HL-60/S4 (cell line): ENCODE measurements at regions not wholly inside any gene's neighbourhood (a gene's known extent, or its start where the extent isn't known, plus 50 kb on each side); places are given as distances from the start of the nearest gene placed in this dataset.

Experiments
- in situ Hi-C: fragments of 300-500 bp; cut with MboI; formaldehyde crosslinking; loops from 2 replicates; pipeline ENCODE4 v1.14.3; 2022; ENCODE audit warnings: low sequenced_read_pairs

DNA sequence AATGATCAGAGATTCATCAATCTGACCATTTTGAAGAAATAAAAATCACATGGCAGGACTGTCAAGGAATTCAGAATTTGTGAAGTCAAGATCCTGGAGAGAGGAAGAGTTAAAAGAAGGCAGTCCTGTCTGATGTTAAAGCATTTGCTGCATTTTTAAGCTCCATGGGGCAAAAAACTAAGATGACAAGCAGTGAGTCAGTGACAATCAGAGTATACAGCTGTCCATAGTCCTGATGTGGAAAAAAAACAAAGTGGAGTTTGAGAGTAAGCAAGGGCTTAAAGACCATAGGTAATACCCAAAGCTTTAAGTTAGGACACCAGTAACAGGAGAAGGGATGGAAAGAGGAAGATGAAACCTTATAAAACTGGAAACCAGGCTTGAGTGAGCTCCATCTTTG, 412.7 kb upstream of the ANKRD30A start:
- in situ Hi-C loops, result no loop called here

- in situ Hi-C loops, result no loop called here
Observed at GRCh38 chr10:36711361-36711760, 414.0 kb upstream of the ANKRD30A start.

GRCh38 chr10:36704124-36704523, 421.3 kb upstream of the ANKRD30A start:
- in situ Hi-C loops, result no loop called here

- in situ Hi-C loops, result no loop called here
Observed at GRCh38 chr10:36703179-36703578, 422.2 kb upstream of the ANKRD30A start.

- in situ Hi-C loops, result no loop called here
Observed at GRCh38 chr10:36700123-36700522, 425.3 kb upstream of the ANKRD30A start.

DNA sequence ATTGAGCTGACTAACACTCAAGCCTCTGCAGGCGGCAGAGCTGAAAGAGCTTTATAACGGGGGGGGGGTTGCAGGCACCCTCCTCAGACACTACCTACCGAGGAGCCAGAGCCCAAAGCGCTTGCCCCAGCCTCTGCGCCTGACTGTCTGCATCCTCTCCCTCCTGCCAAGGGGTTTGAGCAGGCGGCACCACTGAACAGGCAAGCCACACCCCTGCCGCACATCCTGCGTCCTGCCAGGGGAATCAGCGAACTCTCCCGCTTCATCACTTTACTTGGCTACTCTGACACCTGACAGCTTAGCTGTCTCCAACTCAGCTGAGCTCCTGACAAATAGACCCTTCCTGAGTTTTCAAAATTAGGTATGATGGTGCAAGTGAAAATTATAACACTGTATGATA, 432.6 kb upstream of the ANKRD30A start:
- in situ Hi-C loops, result no loop called here

DNA sequence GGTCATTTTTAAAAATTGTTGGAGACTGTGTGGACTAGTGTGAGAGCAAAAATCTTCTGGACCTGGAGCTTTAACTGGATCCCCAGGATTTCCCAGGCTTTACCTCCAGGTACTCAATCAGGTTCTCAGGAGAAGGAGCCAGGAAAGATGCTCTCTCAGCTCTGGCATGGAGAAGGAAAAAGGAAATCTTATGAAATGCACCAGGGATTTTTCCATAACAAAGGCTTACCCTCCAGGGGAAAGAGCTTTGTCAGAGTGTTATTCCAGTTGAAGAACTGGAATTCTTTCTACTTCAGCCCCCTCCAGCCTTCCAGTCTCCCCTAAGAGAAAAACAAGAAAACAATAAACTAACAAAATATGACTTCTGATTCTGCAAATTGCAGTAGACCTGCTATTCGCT, 436.7 kb upstream of the ANKRD30A start:
- in situ Hi-C loops, result no loop called here

DNA sequence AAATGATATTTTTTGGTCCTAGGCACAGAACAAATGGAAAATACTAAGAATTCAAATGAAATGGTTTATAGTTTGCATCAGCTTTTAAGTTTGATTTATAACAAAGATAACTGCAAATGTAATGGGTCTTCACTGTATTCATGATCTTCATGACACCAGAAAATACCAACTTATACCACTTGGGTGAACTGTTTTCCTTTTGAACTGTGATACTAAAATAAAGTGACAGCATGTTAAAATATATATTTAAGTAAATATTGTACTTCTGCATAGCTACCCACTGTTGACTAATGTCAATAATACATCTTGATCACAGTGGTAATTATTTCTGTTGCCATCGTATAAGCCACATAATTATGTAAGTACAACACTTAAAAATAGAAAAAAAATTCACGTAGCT, 442.0 kb upstream of the ANKRD30A start:
- in situ Hi-C loops, result no loop called here

DNA sequence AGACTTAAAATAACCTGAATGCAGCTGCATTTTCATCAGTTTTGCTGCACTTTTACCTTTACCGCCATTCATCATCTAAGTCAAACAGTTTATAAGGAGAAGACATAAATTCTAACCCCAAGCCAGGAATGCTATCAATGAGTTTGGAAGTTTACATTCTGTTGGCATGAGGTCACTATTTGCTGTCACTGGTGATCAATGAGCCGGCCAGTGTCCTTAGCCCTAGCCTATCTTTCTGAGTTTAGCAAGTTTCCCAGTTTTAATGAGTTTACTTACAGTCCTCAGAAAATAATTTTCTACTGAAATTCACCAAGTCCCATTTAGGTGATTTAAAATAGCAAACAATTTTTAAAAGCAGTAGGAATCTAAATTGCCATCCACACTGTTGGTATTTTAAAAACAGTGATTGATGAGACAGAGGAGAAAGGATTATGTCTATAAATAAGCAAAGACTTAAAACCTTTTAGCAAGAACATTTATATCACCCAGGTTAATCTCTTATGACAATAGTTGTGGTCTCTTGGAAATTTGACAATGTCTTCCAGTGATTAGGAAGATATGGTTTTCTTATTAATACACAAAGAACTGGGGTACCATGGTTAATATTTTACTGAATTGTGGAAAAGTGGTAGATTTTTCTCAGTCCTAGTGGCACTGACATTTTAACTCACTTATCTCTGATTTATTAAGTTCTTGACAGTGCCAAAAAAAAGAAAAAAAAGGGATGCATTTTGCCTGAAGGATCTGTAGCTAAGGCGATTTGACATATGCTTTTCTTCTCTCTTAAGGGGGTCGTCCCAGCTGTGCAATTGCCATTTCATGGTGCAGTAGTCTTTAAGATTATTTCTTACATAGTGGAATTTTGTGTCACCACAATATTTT, 443.4 kb upstream of the ANKRD30A start:
- in situ Hi-C loops, result no loop called here

DNA sequence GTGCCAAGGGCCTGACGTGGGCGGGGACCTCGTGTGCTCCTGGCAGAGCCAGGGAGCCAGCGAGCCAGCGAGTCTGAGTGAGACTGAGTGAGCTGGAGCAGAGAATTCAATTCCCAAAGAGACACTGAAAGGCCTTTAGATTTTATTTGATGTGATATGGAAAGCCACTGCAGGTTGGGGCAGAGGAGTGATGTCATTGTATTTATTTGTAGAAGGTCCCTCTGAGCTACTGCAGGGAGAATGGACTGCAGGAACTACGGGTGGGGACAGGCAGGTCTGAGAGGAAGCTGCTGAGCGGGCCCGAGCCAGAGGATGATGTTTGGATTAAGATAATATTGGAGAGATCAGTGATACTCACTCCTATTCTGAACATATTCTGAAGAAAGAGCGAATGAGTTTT, 445.8 kb upstream of the ANKRD30A start:
- in situ Hi-C loops, result no loop called here

DNA sequence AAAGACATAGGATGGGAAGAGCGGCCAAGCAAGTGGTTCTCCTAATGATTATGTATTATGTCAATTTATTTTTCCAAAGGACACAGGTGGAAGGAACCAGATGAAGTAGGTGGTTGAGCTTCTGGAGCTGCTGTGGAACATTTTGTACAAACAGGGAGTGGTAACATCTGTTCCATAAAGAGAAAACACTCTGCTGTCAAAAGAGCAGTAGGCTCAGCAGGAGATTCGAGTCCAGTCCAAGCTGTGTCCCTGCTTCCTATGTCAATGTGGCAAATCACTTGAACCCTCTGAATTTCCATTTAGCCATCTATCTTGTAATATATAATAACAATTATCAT, 448.0 kb upstream of the ANKRD30A start:
- in situ Hi-C loops, result no loop called here

DNA sequence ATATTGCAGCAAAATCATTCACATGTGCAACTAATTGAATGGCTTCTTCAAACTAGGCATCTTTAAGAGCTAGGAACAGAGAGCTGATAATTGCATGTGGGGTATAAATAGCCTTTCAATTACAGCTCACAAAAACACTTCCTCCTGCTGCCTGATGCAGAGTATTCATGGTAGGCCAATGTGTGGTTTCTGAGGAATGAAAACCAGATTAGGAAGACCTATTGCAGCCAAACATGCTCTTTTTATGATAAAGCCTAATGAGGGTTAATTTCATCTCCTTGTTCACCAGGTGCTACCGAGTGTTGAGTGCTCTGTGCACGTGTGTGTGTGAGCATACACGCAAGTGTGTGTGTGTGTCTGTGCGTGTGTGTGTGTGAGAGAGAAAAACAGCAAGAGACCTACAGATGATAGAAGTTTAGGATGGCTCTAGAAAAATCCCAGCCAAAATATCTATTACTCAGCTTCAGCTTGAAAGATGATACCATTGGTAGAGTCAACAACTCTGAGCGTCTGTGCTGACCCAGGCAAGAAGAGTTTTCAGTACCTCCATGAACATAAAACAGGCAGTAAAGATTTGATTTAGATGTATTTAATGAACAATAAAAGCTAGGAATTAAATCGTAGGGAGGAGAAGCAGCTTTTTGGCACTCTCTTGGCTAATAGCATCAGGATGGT, 448.5 kb upstream of the ANKRD30A start:
- in situ Hi-C loops, result no loop called here

GRCh38 chr10:36676321-36676720, 449.1 kb upstream of the ANKRD30A start:
- in situ Hi-C loops, result no loop called here

DNA sequence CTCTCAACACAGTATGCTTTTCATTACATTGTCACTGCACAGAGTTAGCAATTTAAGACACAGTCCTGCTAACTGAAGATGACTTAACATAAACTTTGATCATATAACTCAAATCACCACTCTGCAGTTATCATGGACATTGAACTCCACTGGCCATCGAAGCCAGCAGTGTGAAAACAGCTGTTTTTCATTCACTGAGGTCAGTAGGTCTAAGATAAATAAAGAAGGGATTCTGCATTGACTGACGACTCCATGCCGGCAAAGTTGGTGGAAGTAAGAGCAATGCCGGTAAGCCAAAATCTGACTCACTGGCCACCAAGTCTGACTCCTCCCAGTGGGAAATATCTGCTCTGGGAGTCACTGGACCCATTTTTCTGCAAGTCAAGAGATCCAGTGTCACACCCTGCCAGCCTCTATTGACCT, 449.9 kb upstream of the ANKRD30A start:
- in situ Hi-C loops, result no loop called here

- in situ Hi-C loops, result no loop called here
Observed at GRCh38 chr10:36671607-36672006, 453.8 kb upstream of the ANKRD30A start.

- in situ Hi-C loops, result no loop called here
Observed at GRCh38 chr10:36670621-36671402, 454.6 kb upstream of the ANKRD30A start.

- in situ Hi-C loops, result no loop called here
Observed at GRCh38 chr10:36669615-36670352, 455.6 kb upstream of the ANKRD30A start.

DNA sequence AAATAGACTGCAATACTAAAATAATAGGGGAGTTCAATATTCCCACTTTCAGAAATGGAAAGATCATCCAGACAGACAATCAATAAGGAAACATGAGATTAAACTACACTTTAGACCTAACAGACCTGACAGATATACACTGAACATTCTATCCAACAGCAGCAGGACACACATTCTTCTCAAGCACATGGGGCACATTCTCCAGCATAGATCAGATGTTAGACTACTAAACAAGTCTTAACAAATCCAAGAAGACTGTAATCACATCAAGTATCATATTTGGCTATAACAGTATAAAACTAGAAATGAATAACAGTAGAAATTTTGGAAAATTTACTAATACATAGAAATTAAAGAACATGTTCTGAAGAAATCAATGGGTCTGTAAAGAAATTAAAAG, 458.9 kb upstream of the ANKRD30A start:
- in situ Hi-C loops, result no loop called here

GRCh38 chr10:36662571-36662970, 462.8 kb upstream of the ANKRD30A start:
- in situ Hi-C loops, result no loop called here

DNA sequence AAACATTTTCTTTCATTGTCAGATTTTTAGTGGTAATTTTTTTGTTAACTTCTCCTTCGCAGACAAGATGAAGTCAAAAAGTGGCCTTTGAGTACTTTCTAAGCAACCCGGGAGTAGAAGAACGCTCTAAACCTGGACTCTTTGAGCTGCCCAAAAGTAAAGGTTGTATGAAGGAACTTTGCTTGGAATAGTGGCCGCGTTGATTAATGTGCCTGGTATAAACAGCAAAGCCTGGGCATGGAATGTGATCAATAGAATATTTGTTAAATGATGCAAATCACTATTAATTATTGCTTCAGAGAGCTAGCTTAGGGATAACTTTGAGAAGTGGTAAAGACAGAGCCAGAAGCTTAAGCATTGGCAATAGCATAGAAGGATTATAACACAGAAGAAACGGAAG, 475.1 kb upstream of the ANKRD30A start:
- in situ Hi-C loops, result no loop called here

DNA sequence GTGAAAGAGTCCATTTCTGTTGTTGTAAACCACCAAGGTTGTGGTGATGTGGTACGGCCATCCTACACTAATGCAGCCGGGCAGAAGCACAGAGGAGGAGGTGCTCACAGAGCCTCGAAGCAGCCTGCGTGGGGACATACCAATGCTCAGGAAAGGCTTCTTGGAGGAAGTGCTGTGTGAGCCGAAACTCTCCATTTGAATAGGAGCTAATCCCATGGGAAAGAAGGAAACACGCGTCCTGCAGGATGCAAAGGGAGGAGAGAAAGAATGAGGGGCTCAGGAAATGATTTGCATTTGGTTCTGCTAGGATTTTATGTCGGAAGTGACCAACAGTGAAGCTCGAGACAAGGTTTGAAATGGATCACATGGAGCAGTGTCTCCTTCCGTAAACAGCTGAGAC, 477.9 kb upstream of the ANKRD30A start:
- in situ Hi-C loops, result no loop called here
